ENCODE measurements at regions not wholly inside any gene's neighbourhood (a gene's known extent, or its start where the extent isn't known, plus 50 kb on each side); places are given as distances from the start of the nearest gene placed in this dataset.

DNA sequence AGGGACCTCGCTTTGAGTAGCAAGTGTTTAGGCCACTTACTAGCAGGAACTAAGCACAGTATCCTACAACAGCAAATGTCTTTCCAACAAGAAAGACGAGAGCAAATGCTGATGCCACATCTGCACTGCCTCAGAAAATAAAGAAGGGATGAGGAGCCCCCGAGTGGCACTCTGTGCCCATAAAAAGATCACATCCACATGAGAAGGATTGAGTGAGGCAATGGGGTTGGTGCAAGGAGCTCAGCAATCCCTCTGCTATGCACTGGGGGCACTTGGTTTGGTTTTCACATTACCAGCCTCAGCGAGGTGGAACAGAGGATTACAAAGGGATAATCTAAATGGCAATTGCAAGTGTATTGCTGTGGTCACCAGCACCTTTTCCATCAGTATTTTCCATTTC is 252.8 kb upstream of the SLC7A11 start:
- TF ChIP-seq POLR2AphosphoS5 (IDR thresholded peaks at IDR 0.05), result no peak
- TF ChIP-seq POLR2A (IDR thresholded peaks at IDR 0.05), result no peak
- TF ChIP-seq, protein P1, sequence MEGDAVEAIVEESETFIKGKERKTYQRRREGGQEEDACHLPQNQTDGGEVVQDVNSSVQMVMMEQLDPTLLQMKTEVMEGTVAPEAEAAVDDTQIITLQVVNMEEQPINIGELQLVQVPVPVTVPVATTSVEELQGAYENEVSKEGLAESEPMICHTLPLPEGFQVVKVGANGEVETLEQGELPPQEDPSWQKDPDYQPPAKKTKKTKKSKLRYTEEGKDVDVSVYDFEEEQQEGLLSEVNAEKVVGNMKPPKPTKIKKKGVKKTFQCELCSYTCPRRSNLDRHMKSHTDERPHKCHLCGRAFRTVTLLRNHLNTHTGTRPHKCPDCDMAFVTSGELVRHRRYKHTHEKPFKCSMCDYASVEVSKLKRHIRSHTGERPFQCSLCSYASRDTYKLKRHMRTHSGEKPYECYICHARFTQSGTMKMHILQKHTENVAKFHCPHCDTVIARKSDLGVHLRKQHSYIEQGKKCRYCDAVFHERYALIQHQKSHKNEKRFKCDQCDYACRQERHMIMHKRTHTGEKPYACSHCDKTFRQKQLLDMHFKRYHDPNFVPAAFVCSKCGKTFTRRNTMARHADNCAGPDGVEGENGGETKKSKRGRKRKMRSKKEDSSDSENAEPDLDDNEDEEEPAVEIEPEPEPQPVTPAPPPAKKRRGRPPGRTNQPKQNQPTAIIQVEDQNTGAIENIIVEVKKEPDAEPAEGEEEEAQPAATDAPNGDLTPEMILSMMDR (IDR thresholded peaks at IDR 0.05), result no peak
